GM21526 (cell line): ENCODE measurements at regions not wholly inside any gene's neighbourhood (a gene's known extent, or its start where the extent isn't known, plus 50 kb on each side); places are given as distances from the start of the nearest gene placed in this dataset.

Source experiments
- ATAC-seq: cut with Tn5 transposase; IDR thresholded peaks from one replicate; pipeline ENCODE4 v1.9.1; 2021; ENCODE audit warnings: moderate library complexity; ENCODE audit not compliant: unreplicated experiment, low FRiP score

DNA sequence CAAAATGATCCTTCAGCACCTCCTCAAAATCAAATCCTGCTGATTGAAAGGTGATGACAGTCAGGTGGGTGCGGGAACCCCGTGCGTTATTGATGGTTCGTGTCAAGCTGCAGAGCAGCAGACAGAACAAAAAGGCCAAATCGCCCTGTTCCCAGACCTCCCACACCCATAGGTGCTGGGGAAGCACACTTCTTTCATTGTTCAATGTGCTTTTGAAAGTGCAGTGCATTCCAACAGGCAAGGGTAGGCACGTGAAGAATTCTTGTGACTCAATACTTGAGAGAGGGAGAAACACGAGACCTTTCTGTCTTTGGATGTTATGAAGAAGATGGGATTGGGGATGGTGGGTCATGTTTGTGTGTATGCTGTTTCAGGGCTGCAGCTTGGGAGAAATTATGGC lies 514.0 kb downstream of the MCTP2 start:
- no peak for ATAC-seq

DNA sequence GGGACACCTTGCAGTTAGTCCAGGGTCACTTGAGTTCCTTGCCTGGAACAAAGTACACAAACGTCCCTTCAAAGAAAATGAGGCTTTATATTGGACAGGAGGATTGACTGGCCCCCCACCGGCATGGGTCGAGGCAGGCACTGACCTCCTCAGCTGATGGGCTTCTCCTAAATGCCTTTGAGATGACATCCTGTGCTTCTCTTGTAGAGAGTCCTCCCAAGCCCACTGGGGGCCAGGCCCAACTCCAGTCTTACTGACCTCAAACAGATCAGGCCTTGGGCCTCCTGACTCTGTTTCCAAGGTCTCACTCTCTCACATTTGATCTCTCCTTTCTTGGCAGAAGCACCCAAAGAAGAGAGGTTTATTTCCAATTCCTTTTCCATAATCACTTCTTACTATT lies 516.1 kb downstream of the MCTP2 start:
- no peak for ATAC-seq

DNA sequence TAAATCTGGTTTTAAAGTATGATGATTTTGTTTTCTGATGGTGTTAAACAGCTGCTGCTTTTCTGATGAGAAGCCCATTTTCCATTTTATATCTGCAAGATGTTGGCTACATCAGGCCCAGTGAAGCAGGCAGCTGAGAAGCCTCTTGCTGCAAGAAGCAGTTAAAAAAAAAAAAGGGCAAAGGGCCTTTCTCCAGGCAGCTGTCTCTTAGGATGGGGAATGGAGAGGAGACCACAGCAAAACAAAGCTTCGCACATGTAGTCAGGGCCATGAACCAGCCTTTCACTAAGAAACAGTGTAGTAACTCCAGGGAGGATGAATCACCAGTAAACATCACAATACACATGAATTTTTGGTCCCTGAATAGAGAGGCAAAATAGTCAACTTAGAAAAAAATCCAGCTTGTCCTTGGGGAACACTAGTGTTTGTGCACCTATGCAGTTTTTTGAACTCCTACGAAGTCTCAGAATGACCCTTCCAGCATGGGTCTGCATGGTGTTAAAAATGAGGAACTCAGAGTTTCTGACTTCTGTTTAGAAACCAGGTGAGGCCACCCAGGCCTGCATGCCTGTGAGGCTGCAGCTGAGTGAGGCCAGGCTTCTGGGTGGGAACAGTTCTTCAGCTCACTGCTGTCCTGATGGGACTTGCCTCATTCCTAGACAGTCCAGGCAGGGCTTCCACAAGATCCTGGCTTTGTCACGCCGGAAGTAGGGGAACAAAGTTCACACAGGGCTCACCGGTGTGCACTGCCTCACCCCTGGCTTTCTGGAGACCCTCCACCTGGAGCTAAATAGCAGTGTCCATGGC lies 518.7 kb downstream of the MCTP2 start:
- ATAC-seq, result no peak

GRCh38 chr15:94760348-94760747 lies 529.0 kb downstream of the MCTP2 start:
- ATAC-seq, result no peak

- ATAC-seq, result no peak
These were observed 530.2 kb downstream of the MCTP2 start for GRCh38 chr15:94761574-94761973.

- no peak for ATAC-seq
These were observed 537.7 kb downstream of the MCTP2 start for GRCh38 chr15:94769089-94769488.

- no peak for ATAC-seq
These were observed 538.8 kb downstream of the MCTP2 start for GRCh38 chr15:94770199-94770598.

DNA sequence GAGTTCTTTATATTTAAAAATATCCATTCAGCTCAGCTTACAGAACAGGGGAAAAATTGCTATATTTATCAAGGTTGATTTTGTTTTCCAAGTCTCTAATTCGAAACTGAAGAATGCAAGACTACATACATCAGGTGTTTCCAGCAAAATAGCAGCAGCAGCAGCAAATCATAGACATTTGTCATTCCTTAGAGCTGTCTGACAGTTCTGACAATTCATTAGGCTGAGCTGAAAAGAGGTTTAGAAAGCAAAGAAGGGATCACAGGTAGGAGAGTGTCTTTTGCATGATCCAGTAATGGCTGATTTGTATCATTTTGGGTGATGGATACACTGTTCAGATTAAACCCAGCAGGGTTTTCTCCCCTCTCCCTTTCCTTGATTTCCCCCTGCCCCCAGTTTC lies 545.7 kb downstream of the MCTP2 start:
- ATAC-seq, result no peak

GRCh38 chr15:94778840-94779239 lies 547.5 kb downstream of the MCTP2 start:
- no peak for ATAC-seq

DNA sequence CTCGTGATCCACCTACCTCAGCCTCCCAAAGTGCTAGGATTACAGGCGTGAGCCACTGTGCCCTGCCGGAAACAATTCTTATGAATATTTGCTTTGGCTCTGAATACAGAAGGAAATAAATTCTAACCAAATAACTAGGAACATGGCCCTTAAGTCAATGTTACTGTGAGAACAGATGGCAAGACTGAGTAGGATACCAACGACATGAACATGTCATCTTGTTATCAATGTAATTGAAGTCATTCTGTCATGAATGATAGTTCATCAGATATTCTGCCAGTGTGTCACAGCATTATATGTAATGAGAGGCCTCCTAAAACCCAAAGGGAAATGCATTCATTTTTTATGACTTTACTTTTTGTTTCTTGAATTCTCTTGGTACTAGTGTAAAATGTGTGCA lies 548.8 kb downstream of the MCTP2 start:
- ATAC-seq, result no peak

GRCh38 chr15:94785091-94785490 lies 553.7 kb downstream of the MCTP2 start:
- ATAC-seq, result no peak

DNA sequence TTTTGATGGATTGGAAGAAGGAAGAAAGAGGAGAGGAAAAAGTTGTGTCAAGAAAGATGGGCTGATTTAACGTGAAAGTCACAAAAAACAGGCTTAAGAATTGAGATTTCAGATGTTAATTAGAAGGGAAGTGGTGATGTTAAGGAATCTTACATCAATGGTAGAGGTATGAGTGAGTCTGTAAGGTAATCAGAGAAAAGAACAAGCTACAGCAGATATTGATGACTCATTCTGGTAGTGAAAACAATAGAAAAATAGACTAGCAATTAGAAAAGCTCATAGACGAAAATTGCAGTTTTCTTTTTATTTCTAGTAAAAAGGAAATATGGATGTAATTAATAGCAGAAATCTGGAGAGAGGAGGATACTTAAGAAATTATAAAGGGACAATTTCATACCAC lies 559.6 kb downstream of the MCTP2 start:
- ATAC-seq, result no peak

GRCh38 chr15:94791510-94791909 lies 560.1 kb downstream of the MCTP2 start:
- ATAC-seq, result no peak

DNA sequence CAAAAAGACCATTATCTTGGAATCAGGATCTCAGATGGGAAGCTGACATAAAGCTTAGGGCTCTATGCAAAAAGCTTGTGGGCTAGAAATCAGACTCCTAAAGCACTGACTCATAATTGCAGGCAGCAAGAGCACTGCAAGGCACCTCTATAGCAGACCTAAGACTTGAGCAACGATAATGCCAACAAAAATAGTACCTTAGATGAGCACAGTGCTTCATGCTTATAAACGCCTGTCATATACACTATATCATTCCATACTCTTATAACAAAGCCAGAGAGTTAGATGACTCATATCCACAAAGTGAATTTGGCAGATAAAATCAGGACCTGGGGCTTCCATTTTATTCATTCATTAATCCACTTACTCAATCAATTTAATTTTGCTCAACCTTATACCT lies 560.8 kb downstream of the MCTP2 start:
- no peak for ATAC-seq

DNA sequence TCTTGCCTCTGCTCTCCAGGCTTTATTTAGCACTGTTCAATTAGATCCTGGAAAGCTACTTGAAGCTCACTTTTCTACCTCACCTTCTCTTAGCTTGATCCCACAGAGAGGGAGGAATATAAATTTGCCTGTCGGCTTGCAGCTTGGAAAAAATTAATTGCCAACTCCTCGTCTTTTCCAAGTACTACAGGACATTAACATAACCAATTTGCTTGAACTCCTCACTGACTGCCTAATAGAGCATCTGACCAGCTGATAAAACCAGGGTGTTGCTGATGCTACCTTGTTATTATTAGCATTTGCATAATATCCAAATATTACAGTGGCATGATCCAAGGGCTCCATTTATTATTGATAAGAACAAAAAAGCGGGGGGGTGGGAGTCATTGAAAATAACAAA lies 561.8 kb downstream of the MCTP2 start:
- ATAC-seq, result no peak

DNA sequence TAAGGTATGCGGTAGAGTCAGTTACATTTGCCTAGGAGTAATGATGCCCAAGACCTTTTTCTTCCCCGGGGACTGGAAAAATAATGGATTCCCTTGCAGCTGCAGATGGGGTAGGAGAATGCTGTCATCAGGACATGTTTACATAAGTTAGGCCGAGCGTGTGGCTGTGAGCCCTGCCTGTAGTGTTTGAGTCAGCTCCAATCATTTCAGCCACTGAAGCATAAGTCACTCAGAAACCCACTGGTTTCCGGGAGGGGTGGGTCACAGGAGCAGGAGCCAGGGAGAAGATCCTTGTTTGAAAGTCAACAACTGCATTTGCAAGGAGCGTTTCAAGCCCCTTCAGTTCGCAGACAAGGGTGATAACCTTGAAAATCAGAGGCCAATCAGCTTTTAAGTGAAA lies 562.3 kb downstream of the MCTP2 start:
- no peak for ATAC-seq

- ATAC-seq, result no peak
These were observed 573.3 kb downstream of the MCTP2 start for GRCh38 chr15:94804613-94805012.

DNA sequence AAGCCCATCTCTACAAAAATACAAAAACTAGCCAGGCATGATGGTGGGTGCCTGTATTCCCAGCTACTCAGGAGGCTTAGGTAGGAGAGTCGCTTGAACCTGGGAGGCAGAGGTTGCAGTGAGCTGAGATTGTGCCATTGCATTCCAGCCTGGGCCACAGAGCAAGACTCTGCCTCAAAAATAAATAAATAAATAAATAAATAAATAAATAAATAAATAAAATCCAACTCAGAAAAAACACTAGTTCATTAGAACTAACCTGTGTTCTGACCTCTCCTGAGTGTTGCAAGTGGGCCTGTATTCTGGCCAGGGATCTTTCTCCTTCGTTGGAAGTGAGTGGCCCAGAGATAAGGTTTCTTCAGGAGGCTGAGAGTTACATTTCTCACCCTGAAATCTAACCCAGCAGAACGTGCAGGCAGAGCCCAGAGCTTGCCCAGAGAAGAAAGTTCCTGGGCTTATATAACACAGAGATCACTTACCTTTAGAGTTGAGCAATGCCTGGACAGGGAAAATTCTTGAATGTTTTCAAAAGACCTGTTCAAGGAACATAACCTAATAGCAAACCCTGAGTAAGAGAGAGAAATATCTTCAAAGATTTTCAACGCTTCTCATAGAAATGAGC lies 583.9 kb downstream of the MCTP2 start:
- ATAC-seq, result no peak

- no peak for ATAC-seq
These were observed 584.6 kb downstream of the MCTP2 start for GRCh38 chr15:94815914-94816313.

- ATAC-seq, result no peak
These were observed 598.8 kb downstream of the MCTP2 start for GRCh38 chr15:94829887-94830884.

DNA sequence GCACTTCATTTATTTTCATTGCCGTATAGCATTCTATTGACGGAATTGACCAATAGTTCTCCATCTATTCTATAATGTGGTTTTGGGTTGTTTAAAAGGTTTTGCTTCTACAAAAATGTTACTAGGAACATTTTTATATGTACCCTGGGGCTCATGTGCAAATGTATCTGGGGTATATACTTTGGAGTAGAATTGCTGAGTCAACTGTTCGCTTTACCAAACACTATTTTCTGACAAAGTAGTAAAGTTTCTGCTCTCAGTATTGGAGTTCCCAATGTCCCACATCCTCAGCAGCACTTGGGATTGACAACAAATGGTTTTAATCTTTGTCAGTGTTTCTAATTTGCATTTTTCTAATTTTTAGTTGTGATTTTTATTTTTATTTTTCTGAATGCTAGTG lies 602.6 kb downstream of the MCTP2 start:
- no peak for ATAC-seq
